PFSK-1 (cell line): ENCODE measurements at regions not wholly inside any gene's neighbourhood (a gene's known extent, or its start where the extent isn't known, plus 50 kb on each side); places are given as distances from the start of the nearest gene placed in this dataset.

Source experiments
- FOXP2 ChIP-seq: optimal IDR thresholded peaks from 2 replicates; pipeline ENCODE3; 2011; ENCODE audit warnings: borderline replicate concordance, control low read depth, inconsistent platforms; ENCODE audit not compliant: insufficient read depth; ENCODE audit errors: extremely low read length, extremely low read depth
- POLR2AphosphoS5 ChIP-seq: IDR thresholded peaks from 2 replicates; pipeline ENCODE4 v1.6.1; 2012; ENCODE audit warnings: low read depth, mild to moderate bottlenecking, control low read depth, low read length, moderate library complexity
- SIN3A ChIP-seq: IDR thresholded peaks from 2 replicates; pipeline ENCODE4 v1.6.1; 2012; ENCODE audit warnings: mild to moderate bottlenecking, low read length, moderate library complexity, borderline replicate concordance; ENCODE audit not compliant: insufficient read depth
- TAF1 ChIP-seq: IDR thresholded peaks from 2 replicates; pipeline ENCODE4 v1.6.1; 2012; ENCODE audit warnings: low read length, control low read depth, borderline replicate concordance; ENCODE audit not compliant: insufficient read depth
- TF ChIP-seq, protein P1 (sequence below), 2 experiments: IDR thresholded peaks; 2 replicates each; pipeline versions ENCODE4 v1.6.1 to v1.8.0; 2011 to 2012; ENCODE audit warnings: low read depth in 2 of 2, low read length in 2 of 2, control low read depth in 1 of 2, inconsistent platforms in 1 of 2, mild to moderate bottlenecking in 1 of 2, moderate library complexity in 1 of 2; ENCODE audit not compliant: insufficient read depth in 1 of 2

- TF ChIP-seq, protein P1, sequence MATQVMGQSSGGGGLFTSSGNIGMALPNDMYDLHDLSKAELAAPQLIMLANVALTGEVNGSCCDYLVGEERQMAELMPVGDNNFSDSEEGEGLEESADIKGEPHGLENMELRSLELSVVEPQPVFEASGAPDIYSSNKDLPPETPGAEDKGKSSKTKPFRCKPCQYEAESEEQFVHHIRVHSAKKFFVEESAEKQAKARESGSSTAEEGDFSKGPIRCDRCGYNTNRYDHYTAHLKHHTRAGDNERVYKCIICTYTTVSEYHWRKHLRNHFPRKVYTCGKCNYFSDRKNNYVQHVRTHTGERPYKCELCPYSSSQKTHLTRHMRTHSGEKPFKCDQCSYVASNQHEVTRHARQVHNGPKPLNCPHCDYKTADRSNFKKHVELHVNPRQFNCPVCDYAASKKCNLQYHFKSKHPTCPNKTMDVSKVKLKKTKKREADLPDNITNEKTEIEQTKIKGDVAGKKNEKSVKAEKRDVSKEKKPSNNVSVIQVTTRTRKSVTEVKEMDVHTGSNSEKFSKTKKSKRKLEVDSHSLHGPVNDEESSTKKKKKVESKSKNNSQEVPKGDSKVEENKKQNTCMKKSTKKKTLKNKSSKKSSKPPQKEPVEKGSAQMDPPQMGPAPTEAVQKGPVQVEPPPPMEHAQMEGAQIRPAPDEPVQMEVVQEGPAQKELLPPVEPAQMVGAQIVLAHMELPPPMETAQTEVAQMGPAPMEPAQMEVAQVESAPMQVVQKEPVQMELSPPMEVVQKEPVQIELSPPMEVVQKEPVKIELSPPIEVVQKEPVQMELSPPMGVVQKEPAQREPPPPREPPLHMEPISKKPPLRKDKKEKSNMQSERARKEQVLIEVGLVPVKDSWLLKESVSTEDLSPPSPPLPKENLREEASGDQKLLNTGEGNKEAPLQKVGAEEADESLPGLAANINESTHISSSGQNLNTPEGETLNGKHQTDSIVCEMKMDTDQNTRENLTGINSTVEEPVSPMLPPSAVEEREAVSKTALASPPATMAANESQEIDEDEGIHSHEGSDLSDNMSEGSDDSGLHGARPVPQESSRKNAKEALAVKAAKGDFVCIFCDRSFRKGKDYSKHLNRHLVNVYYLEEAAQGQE (IDR thresholded peaks at IDR 0.05; ENCODE audit: insufficient read depth in 1 of 2, low read depth in 2 of 2, low read length in 2 of 2) = no peak
- TF ChIP-seq SIN3A (no peak), POLR2AphosphoS5 (no peak), TAF1 (no peak), FOXP2 (no peak)
Measured at GRCh38 chr3:5442106-5442785, 254.7 kb downstream of the EDEM1 start.

- TF ChIP-seq, protein P1 (IDR thresholded peaks at IDR 0.05; ENCODE audit: insufficient read depth in 1 of 2, low read depth in 2 of 2, low read length in 2 of 2) = no peak
- no peak for TF ChIP-seq SIN3A
Measured at GRCh38 chr3:5442786-5443138, 255.3 kb downstream of the EDEM1 start.

DNA sequence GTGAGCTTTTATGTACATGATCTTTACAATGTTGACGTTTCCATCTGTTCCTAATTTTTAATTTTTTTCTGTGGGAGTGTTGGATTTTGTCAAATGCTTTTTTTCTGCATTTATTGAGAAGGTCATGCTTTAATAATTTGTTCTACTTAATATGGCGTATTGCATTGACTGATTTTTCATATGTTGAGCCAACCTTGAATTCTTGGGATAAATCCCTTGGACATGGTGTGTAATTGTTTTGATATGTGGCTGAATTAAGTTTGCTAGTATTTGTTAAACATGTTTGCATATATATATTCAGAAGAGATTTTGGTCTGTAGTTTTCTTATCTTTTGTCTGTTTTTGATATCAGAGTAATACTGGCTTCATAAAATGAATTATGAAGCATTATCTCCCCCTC lies 256.7 kb downstream of the EDEM1 start:
- TF ChIP-seq SIN3A (no peak), POLR2AphosphoS5 (no peak), FOXP2 (no peak), TAF1 (no peak)
- TF ChIP-seq, protein P1 (IDR thresholded peaks at IDR 0.05; ENCODE audit: insufficient read depth in 1 of 2, low read depth in 2 of 2, low read length in 2 of 2) = no peak

GRCh38 chr3:5445676-5446201 lies 258.2 kb downstream of the EDEM1 start:
- TF ChIP-seq TAF1 (no peak), SIN3A (no peak), FOXP2 (no peak), POLR2AphosphoS5 (no peak)
- TF ChIP-seq, protein P1 (IDR thresholded peaks at IDR 0.05; ENCODE audit: insufficient read depth in 1 of 2, low read depth in 2 of 2, low read length in 2 of 2) = no peak

DNA sequence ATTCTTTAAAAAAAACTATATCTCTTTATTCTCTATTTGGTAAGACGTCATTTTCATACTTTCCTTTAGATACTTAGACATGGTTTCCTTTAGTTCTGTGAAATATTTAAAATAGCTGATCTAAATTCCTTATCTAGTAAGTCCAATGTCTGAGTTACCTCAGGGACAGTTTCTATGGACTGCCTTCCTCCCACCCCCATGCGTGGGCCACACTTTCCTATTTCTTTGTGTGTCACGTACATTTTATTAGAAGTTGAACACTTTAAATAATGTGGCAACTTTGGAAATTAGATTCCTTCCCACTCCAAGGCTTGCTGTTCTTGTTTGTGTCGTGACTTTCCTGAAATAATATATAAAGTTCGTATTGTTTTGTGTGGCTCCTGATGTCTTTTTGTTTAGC lies 260.7 kb downstream of the EDEM1 start:
- TF ChIP-seq, protein P1 (IDR thresholded peaks at IDR 0.05; ENCODE audit: insufficient read depth in 1 of 2, low read depth in 2 of 2, low read length in 2 of 2) = no peak
- no peak for TF ChIP-seq POLR2AphosphoS5
- TF ChIP-seq TAF1 = no peak
- TF ChIP-seq FOXP2 = no peak
- TF ChIP-seq SIN3A = no peak
